HepG2 (cell line): ENCODE measurements at regions not wholly inside any gene's neighbourhood (a gene's known extent, or its start where the extent isn't known, plus 50 kb on each side); places are given as distances from the start of the nearest gene placed in this dataset.

Source experiments
- ATAC-seq: fragments of 200-7000 bp; cut with Tn5 transposase; 3 replicates; pipeline ENCODE4 v1.9.1; 2020; ENCODE audit warnings: mild to moderate bottlenecking, moderate library complexity
- BruUV-seq: library from RNA; stranded (reverse); fragments of 400-500 nt; replicated peaks from 2 replicates; lab custom pipeline; 2021; lab: Mats Ljungman, UMichigan
- CTCF ChIA-PET: fragments of 300-600 bp; formaldehyde crosslinking; extraction: SDS; loops from one replicate; lab custom pipeline; 2021; ENCODE audit warnings: low total read pairs, inconsistent platforms, low intra/inter-chr PET ratio; lab: Yijun Ruan, JAX
- POLR2A ChIA-PET: fragments of 350-600 bp; sonication (Branson Sonifier 250); formaldehyde crosslinking; loops from one replicate; lab custom pipeline; 2020; ENCODE audit warnings: antibody characterized with exemption, inconsistent platforms; lab: Yijun Ruan, JAX
- DNase-seq: peaks from one replicate; pipeline ENCODE4 v3.0.0-alpha.2; 2015; ENCODE audit warnings: low spot score
- FAIRE-seq: peaks from 3 replicates; lab custom pipeline; 2011; peaks lifted over from hg19 to GRCh38; lab: Jason Lieb, UNC
- H2AFZ ChIP-seq: one replicate; pipeline ENCODE4 v1.6.1; 2011; ENCODE audit warnings: low read length, inconsistent platforms
- H3K27ac ChIP-seq: fragments of 300-600 bp; 3 replicates; pipeline ENCODE4 v1.8.0; 2011; ENCODE audit warnings: mixed run types, mild to moderate bottlenecking, mixed read lengths, low read length, inconsistent platforms; ENCODE audit not compliant: insufficient read depth; ENCODE audit errors: extremely low read length
- H3K27me3 ChIP-seq, 2 experiments: fragments of 200-600 bp in 1 of 2; 2 replicates in 1 of 2; 3 replicates in 1 of 2; pipeline versions ENCODE4 v1.6.0 to v1.8.0; 2011; ENCODE audit warnings: low read length in 2 of 2, mild to moderate bottlenecking in 2 of 2, moderate library complexity in 2 of 2, inconsistent platforms in 1 of 2; ENCODE audit not compliant: insufficient read depth in 2 of 2, control insufficient read depth in 1 of 2
- H3K36me3 ChIP-seq, 2 experiments: fragments of 200-600 bp in 1 of 2; replicated peaks in 1 of 2; 2 replicates in 1 of 2; 3 replicates in 1 of 2; pipeline versions ENCODE4 v1.5.1 to v1.8.0; 2011; ENCODE audit warnings: low read length in 2 of 2, inconsistent platforms in 1 of 2; ENCODE audit not compliant: insufficient read depth in 2 of 2, control insufficient read depth in 1 of 2
- H3K4me1 ChIP-seq: 2 replicates; pipeline ENCODE4 v1.5.1; 2012; ENCODE audit warnings: low read length, inconsistent platforms; ENCODE audit not compliant: insufficient read depth
- H3K4me2 ChIP-seq: 2 replicates; pipeline ENCODE4 v1.6.0; 2011; ENCODE audit warnings: low read depth, low read length, inconsistent platforms
- H3K4me3 ChIP-seq, 3 experiments: fragments of 200-600 bp in 1 of 3; sonication (generic), shearing (Covaris generic) in 1 of 3; replicated peaks in 1 of 3; 2 replicates each; pipeline ENCODE4 v1.5.1; 2011 to 2016; ENCODE audit warnings: low read length in 3 of 3, inconsistent platforms in 2 of 3, low read depth in 2 of 3, mild to moderate bottlenecking in 2 of 3, control low read depth in 1 of 3, mixed read lengths in 1 of 3; ENCODE audit not compliant: insufficient read depth in 1 of 3
- H3K79me2 ChIP-seq: one replicate; pipeline ENCODE4 v1.6.1; 2011; ENCODE audit warnings: low read length, inconsistent platforms; ENCODE audit not compliant: insufficient read depth
- H3K9ac ChIP-seq: 2 replicates; pipeline ENCODE4 v1.6.0; 2011; ENCODE audit warnings: mild to moderate bottlenecking, low read depth, low read length, inconsistent platforms; ENCODE audit not compliant: insufficient read depth
- H3K9me3 ChIP-seq: 2 replicates; pipeline ENCODE4 v1.5.1; 2012; ENCODE audit warnings: mild to moderate bottlenecking, low read length
- H4K20me1 ChIP-seq: 2 replicates; pipeline ENCODE4 v1.6.0; 2011; ENCODE audit warnings: inconsistent platforms, mild to moderate bottlenecking, low read length, moderate library complexity; ENCODE audit not compliant: insufficient read depth
- ARNT ChIP-seq: fragments of 450-650 bp; IDR thresholded peaks from 2 replicates; pipeline ENCODE4 v1.6.1; 2017
- CENPT ChIP-seq: sonication (generic); formaldehyde crosslinking; IDR thresholded peaks from 2 replicates; pipeline ENCODE4 v1.8.0; 2022; ENCODE audit warnings: low read depth, mild to moderate bottlenecking, moderate library complexity, missing genetic modification reagents
- SNAPC4 ChIP-seq: sonication (generic); formaldehyde crosslinking; IDR thresholded peaks from 2 replicates; pipeline ENCODE4 v1.4.0; 2020; ENCODE audit warnings: mild to moderate bottlenecking, missing genetic modification reagents
- ZFP37 ChIP-seq: sonication (generic); formaldehyde crosslinking; IDR thresholded peaks from 2 replicates; pipeline ENCODE4 v1.4.0; 2020; ENCODE audit warnings: missing genetic modification reagents, borderline replicate concordance
- ZNF878 ChIP-seq: sonication (generic); formaldehyde crosslinking; IDR thresholded peaks from 2 replicates; pipeline ENCODE4 v1.8.1; 2023; ENCODE audit warnings: mild to moderate bottlenecking, missing genetic modification reagents, moderate library complexity
- WGBS: methylation state at CpG from one replicate; pipeline ENCODE4 v1.1.6; 2017; ENCODE audit warnings: low lambda C conversion rate; 5-methylcytosine and 5-hydroxymethylcytosine counted together
- in situ Hi-C: cut with HindIII; loops from 2 replicates; pipeline ENCODE4 v1.10.0; 2017; ENCODE audit warnings: low pct_unique_long_range_greater_than_20kb; ENCODE audit not compliant: extremely low pct_ligation_motif_present
- intact Hi-C: fragments of 100-400 bp; cut with micrococcal nuclease; formaldehyde crosslinking; loops from one replicate; pipeline ENCODE4 v1.10.0; 2022; ENCODE audit not compliant: unreplicated experiment
- TF ChIP-seq, protein P1 (sequence below): IDR thresholded peaks from 2 replicates; pipeline ENCODE4 v1.6.1; 2018; ENCODE audit warnings: missing genetic modification reagents, mild to moderate bottlenecking, missing compliant biosample characterization

DNA sequence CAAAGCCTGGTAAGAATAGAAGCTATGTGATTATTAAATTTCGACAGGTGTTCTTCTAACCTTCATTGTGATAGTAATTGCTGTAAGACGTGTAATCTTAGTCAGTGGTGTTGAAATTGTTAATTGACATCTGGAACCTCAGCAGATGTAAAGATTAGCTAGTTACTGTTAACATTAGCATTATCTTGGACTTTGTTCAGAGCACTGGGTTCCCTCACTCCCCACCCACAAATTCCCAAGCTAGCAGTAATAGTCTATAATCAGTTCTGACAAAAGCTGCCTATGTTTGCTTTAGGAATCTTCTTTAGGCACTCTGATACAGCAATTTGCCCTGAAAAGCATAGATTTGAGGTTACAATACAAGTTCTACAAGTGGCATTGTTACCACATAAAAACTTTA lies 233.7 kb downstream of the EN1 start:
- intact Hi-C loops (no loop called here), in situ Hi-C loops (no loop called here)
- DNase-seq (no peak), ATAC-seq (no peak), FAIRE-seq (no peak)
- TF ChIP-seq ZFP37 (CRISPR knock-in tag) (no peak), CENPT (CRISPR knock-in tag) (no peak), SNAPC4 (CRISPR knock-in tag) (no peak), ARNT (no peak), ZNF878 (CRISPR knock-in tag) (no peak)
- TF ChIP-seq, protein P1, sequence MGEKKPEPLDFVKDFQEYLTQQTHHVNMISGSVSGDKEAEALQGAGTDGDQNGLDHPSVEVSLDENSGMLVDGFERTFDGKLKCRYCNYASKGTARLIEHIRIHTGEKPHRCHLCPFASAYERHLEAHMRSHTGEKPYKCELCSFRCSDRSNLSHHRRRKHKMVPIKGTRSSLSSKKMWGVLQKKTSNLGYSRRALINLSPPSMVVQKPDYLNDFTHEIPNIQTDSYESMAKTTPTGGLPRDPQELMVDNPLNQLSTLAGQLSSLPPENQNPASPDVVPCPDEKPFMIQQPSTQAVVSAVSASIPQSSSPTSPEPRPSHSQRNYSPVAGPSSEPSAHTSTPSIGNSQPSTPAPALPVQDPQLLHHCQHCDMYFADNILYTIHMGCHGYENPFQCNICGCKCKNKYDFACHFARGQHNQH (CRISPR knock-in tag) = no peak
- Histone ChIP-seq H3K4me2 (no peak overlapping the region), H4K20me1 (no peaks in the 10 kb centered on the region), H3K9ac (no peak overlapping the region), H3K4me3 (no peak overlapping the region), H3K27me3 (peaks cover 0 to 7% of the 10 kb centered on the region in 2 experiments; a peak in 1 of 5 replicates), H3K36me3 (no peaks in the 10 kb centered on the region), H3K79me2 (no peaks in the 10 kb centered on the region), H3K9me3 (no peaks in the 10 kb centered on the region), H3K27ac (no peak overlapping the region), H3K4me1 (peaks cover 6% of the 10 kb centered on the region; the same call in 1 of the 2 replicates), H2AFZ (no peak overlapping the region)
- 11% methylated on average over 2 of the region's 2 CpGs for WGBS
- POLR2A ChIA-PET = no interaction called here
- CTCF ChIA-PET = no interaction called here
- BruUV-seq = no TSS peak
